BLaER1 (cell line): ENCODE measurements at regions not wholly inside any gene's neighbourhood (a gene's known extent, or its start where the extent isn't known, plus 50 kb on each side); places are given as distances from the start of the nearest gene placed in this dataset.
A peak's percentile ranks its signal among the peaks of the same experiment; 100 is the strongest.

ENCODE experiments used
- H3K27ac ChIP-seq: shearing (Covaris generic); formaldehyde crosslinking; 2 replicates; pipeline ENCODE4 v1.8.1; 2022
- H3K27me3 ChIP-seq: shearing (Covaris generic); formaldehyde crosslinking; 2 replicates; pipeline ENCODE4 v1.8.1; 2022
- H3K36me3 ChIP-seq: shearing (Covaris generic); formaldehyde crosslinking; 2 replicates; pipeline ENCODE4 v1.8.1; 2022
- H3K4me1 ChIP-seq: shearing (Covaris generic); formaldehyde crosslinking; 2 replicates; pipeline ENCODE4 v1.8.1; 2022
- H3K4me2 ChIP-seq: shearing (Covaris generic); formaldehyde crosslinking; 2 replicates; pipeline ENCODE4 v1.8.1; 2022
- H3K4me3 ChIP-seq: shearing (Covaris generic); formaldehyde crosslinking; 2 replicates; pipeline ENCODE4 v1.8.1; 2022
- H3K9ac ChIP-seq: shearing (Covaris generic); formaldehyde crosslinking; 2 replicates; pipeline ENCODE4 v1.8.1; 2022
- H3K9me3 ChIP-seq: shearing (Covaris generic); formaldehyde crosslinking; 2 replicates; pipeline ENCODE4 v1.8.1; 2022
- H4K20me1 ChIP-seq: shearing (Covaris generic); formaldehyde crosslinking; 2 replicates; pipeline ENCODE4 v1.8.1; 2022
- Cebpa-rat ChIP-seq: shearing (Covaris generic); IDR thresholded peaks from 2 replicates; pipeline ENCODE4 v1.8.1; 2022

DNA sequence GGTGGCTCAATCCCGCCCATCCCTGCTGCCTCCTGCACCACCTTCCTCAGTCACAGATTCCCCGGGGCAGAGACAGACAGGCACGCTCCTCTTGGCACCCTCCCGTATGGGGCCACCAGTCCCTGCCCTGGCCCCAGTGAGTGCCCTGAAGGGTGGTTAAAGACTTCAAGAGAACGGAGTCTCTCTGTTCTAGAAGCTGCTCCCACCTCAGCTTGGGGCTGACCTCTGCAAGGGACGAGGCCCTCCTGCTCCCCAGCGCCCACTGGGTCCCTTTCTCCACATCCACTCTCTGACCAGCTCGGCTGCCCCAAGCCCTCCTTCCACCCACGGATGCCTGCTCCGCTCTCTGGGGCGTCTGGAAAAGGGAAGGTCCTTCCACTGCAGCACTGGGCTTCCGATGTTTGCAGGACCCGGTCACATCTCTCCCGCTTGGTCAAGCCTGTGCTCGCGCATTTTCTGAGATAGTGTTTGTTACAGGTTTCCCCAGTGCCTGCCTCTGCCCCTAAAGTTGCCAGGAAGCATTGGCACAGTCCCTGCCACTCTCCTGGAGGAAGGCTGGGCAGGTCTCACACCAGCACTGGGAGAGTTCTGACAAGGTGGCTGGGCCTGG, 1487.9 kb downstream of the TBC1D22A start:
- H3K4me1 ChIP-seq = peaks cover 17% of the 10 kb centered on the region
- H3K36me3 ChIP-seq = no peaks in the 10 kb centered on the region
- no peaks in the 10 kb centered on the region for H4K20me1 ChIP-seq
- H3K4me3 ChIP-seq = no peak overlapping the region
- no peak overlapping the region for H3K27ac ChIP-seq
- H3K9me3 ChIP-seq = no peaks in the 10 kb centered on the region
- no peak for TF ChIP-seq Cebpa-rat
- no peaks in the 10 kb centered on the region for H3K27me3 ChIP-seq
- H3K4me2 ChIP-seq = no peak overlapping the region
- H3K9ac ChIP-seq = no peak overlapping the region

DNA sequence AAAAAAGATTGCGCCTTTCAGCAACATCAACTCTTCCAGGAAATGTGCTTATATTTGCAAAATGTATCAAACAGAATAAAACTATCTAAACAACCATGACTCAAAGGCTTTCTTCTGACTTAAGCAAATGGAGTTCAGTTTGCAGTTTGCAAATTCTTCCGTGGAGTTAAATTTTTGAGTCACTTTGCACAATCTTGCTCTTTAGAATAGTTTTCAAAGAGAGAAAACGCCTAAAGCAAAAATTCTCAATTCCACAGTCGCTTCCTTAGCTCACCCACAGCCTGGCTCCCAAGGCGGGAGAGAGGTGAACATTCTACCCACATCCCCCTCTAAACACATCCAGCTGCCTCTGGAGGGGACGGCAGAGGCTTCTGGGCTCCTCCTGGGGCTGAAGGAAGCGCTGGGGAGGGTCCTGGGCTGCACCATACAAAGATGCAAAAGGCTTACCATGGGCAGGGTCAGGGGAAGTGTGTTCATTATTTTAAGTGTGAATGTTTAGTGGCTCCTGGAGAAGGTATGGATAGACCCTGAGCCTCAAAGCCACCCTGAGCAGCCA, 1487.3 kb downstream of the TBC1D22A start:
- Histone ChIP-seq H3K9me3 (no peaks in the 10 kb centered on the region), H3K27me3 (no peaks in the 10 kb centered on the region), H3K36me3 (no peaks in the 10 kb centered on the region), H3K4me2 (no peak overlapping the region), H4K20me1 (no peaks in the 10 kb centered on the region), H3K4me1 (peaks cover 23% of the 10 kb centered on the region), H3K27ac (no peak overlapping the region), H3K9ac (no peak overlapping the region), H3K4me3 (no peak overlapping the region)
- TF ChIP-seq Cebpa-rat = no peak

DNA sequence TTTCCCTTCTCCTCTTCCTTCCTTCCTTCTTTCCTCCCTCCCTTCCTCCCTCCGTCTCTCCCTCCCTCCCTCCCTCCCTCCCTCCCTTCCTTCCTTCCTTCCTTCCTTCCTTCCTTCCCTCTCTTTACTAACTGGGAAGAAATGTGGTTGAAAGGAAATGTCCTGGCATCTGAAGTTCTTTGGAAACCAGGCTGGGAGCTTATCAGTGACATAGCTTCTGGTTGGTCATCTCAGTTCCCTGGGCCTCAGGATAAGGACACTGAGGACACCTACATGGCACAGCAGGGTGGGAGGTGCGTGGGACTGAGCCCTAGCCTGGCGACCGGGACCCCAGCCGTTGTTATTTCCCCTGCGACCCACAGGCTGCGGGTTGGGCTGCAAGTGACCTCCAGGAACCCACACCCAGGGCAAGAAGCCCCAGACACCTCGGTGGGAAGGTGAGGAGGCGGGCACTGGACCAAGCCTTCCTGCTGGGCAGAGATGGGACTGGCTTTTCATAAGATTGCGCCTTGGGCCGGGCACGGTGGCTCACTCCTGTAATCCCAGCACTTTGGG, 1486.5 kb downstream of the TBC1D22A start:
- H3K9me3 ChIP-seq = peaks cover 2% of the 10 kb centered on the region; the same call in 1 of the 2 replicates
- H3K4me2 ChIP-seq = no peak overlapping the region
- TF ChIP-seq Cebpa-rat = no peak
- peaks cover 22% of the 10 kb centered on the region for H3K4me1 ChIP-seq
- H3K27ac ChIP-seq = no peak overlapping the region
- H3K27me3 ChIP-seq = no peaks in the 10 kb centered on the region
- H3K36me3 ChIP-seq = no peaks in the 10 kb centered on the region
- no peak overlapping the region for H3K9ac ChIP-seq
- no peaks in the 10 kb centered on the region for H4K20me1 ChIP-seq
- no peak overlapping the region for H3K4me3 ChIP-seq

DNA sequence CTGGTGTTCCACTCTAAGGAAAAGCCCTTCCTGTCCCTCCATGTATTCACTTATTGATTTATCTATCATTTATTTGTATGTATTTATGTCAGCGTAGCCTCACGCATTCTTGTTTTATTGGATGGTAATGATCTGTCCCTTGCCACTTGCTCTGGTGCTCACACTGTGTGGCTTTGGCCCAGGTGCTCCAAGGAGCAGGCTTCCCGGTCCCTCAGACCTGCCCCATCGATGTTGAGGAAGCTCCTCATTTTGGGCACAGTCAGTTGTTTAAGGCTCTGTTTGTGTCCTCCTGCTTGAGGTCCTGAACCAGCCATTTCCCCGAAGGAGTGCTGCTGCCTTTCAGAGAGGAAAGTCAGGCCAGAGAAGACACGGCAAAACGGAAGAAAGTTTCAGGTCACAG, 1485.4 kb downstream of the TBC1D22A start:
- no peaks in the 10 kb centered on the region for H4K20me1 ChIP-seq
- peaks cover 21% of the 10 kb centered on the region for H3K4me1 ChIP-seq
- H3K9ac ChIP-seq = no peak overlapping the region
- no peak for TF ChIP-seq Cebpa-rat
- H3K4me2 ChIP-seq = no peak overlapping the region
- no peaks in the 10 kb centered on the region for H3K27me3 ChIP-seq
- no peak overlapping the region for H3K4me3 ChIP-seq
- no peak overlapping the region for H3K27ac ChIP-seq
- H3K36me3 ChIP-seq = no peaks in the 10 kb centered on the region
- H3K9me3 ChIP-seq = peaks cover 4% of the 10 kb centered on the region; the same call in 1 of the 2 replicates

DNA sequence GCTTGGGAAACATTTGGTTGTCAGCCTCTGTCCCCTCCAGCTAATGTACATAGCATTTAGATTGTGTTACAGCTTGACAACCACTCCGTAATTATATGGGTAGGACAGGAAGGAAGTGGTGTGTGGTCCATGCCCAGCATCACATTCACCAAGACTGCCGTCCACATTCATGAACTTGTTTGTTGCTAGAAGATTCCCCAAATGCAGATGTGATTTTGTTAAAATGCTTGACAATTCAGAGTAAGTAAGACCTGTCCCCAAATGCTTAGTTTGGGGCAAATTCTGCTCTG, 1482.7 kb downstream of the TBC1D22A start:
- peaks cover 47% of the 10 kb centered on the region for H3K4me1 ChIP-seq
- no peaks in the 10 kb centered on the region for H3K36me3 ChIP-seq
- no peak overlapping the region for H3K4me3 ChIP-seq
- H4K20me1 ChIP-seq = no peaks in the 10 kb centered on the region
- H3K9me3 ChIP-seq = peaks cover 4% of the 10 kb centered on the region; the same call in 1 of the 2 replicates
- peak overlapping the region; percentile 66 for H3K4me2 ChIP-seq
- TF ChIP-seq Cebpa-rat = no peak
- no peak overlapping the region for H3K9ac ChIP-seq
- peaks cover 2% of the 10 kb centered on the region; the same call in 1 of the 2 replicates for H3K27me3 ChIP-seq
- H3K27ac ChIP-seq = no peak overlapping the region

DNA sequence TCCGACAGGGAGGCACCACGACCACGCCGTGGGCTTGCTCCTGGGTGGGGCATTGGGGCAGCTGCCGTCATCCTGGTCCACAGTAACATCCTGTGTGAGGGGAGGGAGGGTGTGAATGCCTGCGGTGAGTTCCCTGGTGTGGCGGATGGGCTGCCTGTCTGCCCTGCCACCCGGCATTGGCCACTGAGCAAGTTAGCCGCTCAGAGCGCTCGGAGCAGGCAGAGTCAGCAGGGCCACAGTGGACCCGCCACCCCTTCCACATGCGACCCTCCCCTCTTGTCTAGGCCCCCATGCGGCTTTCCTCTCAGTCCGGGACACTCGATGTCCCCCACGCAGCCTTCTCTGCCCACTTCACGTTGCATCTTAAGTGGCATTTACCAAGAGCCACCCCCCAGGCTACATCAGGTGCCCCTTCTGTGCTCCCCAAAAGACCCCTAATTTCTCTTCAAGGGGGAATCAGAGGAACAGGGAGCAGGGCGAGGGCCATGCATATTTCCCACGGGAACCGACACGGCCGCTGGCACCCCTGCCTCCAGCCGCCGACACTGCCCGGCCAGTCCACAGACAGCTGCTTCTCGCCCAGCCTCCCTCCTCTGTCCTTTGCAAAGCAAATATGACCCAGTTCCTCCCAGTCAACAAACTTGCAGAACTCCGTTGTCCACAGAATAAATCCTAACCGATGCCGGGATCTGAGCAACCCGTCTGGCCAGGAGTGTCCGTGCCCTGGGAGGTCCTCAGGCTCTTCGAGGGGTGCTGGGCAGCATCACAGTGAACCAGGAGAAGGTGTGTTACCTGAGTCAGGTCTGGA, 1482.1 kb downstream of the TBC1D22A start:
- Histone ChIP-seq H4K20me1 (no peaks in the 10 kb centered on the region), H3K4me3 (no peak overlapping the region), H3K4me1 (peaks cover 53% of the 10 kb centered on the region), H3K27me3 (peaks cover 6% of the 10 kb centered on the region; the same call in 1 of the 2 replicates), H3K27ac (no peak overlapping the region), H3K36me3 (no peaks in the 10 kb centered on the region), H3K4me2 (peak overlapping the region; percentile 66), H3K9ac (no peak overlapping the region), H3K9me3 (peaks cover 4% of the 10 kb centered on the region; the same call in 1 of the 2 replicates)
- TF ChIP-seq Cebpa-rat = no peak

DNA sequence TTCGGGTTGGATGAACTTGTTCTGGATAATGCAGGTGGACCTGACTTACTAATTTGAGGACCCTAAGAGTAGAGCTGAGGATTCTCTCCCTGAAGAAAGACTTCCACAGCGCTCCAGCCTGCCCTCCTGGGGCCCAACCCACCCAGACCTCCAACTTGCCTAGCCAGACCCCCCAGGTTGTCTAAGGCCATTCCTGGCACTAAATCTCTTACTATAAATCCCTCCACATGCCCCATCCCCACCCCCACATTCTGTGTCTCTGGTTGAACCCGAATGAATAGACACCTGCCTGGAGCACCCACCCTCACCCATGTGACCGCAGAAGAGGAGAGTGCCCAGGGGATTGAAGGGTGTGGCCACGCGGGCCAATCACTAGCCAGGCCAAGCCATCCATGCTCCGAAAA, 1480.0 kb downstream of the TBC1D22A start:
- Histone ChIP-seq H3K4me1 (peaks cover 74% of the 10 kb centered on the region), H3K27ac (no peak overlapping the region), H3K27me3 (peaks cover 12% of the 10 kb centered on the region; the same call in 1 of the 2 replicates), H3K9ac (no peak overlapping the region), H3K9me3 (peaks cover 4% of the 10 kb centered on the region; the same call in 1 of the 2 replicates), H3K4me3 (no peak overlapping the region), H3K36me3 (no peaks in the 10 kb centered on the region), H4K20me1 (no peaks in the 10 kb centered on the region), H3K4me2 (peak overlapping the region; percentile 88)
- no peak for TF ChIP-seq Cebpa-rat

DNA sequence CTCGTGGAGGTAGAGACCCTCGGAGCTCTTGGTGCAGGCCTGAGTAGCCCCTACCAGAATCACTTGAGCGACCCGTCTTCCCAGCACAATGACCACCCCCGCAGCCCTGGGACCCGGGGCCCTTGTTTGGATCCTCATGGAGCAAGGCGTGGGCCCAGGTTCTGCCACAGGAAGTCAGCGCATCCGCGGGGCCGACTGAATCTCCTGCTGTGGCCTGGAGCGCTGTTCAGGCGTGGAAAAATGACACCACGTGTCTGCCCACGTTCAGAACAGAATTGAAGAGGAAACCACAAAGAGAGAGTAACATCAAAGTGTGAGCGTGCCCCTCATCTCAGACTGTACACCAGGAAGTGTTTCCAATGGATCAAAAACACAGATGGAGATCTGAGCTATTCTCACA, 1479.2 kb downstream of the TBC1D22A start:
- Histone ChIP-seq H3K36me3 (no peaks in the 10 kb centered on the region), H3K4me1 (peaks cover 74% of the 10 kb centered on the region), H3K4me2 (peak overlapping the region; percentile 88), H3K9me3 (peaks cover 4% of the 10 kb centered on the region; the same call in 1 of the 2 replicates), H3K27ac (0 out of 2 replicates have a peak overlapping the region, but pooled peaks have one; percentile 24), H3K9ac (no peak overlapping the region), H4K20me1 (no peaks in the 10 kb centered on the region), H3K27me3 (peaks cover 12% of the 10 kb centered on the region; the same call in 1 of the 2 replicates), H3K4me3 (no peak overlapping the region)
- no peak for TF ChIP-seq Cebpa-rat

DNA sequence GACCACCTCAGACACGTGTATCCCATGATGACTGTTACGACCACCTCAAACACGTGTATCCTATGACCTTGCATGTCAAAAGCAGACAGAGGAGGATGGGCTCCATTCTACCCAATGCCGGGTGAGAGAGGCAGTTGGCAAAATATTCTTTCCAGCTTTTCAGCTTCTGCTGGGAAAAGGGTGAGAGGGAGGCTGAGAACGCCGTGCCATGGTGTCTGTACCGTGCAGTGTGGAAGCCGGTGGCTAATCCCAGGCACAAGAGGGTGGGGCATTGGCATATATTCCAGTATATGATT, 1478.4 kb downstream of the TBC1D22A start:
- Histone ChIP-seq H3K9ac (no peak overlapping the region), H3K4me3 (no peak overlapping the region), H3K4me1 (peaks cover 74% of the 10 kb centered on the region), H3K27me3 (peaks cover 12% of the 10 kb centered on the region; the same call in 1 of the 2 replicates), H4K20me1 (no peaks in the 10 kb centered on the region), H3K4me2 (peak overlapping the region; percentile 88), H3K27ac (no peak overlapping the region), H3K36me3 (no peaks in the 10 kb centered on the region), H3K9me3 (peaks cover 4% of the 10 kb centered on the region; the same call in 1 of the 2 replicates)
- no peak for TF ChIP-seq Cebpa-rat
